Ishikawa (cell line): ENCODE measurements at regions not wholly inside any gene's neighbourhood (a gene's known extent, or its start where the extent isn't known, plus 50 kb on each side); places are given as distances from the start of the nearest gene placed in this dataset.

Experiments
- CREB1 ChIP-seq: IDR thresholded peaks from 2 replicates; pipeline ENCODE4 v1.6.1; 2012; ENCODE audit warnings: low read depth
- EP300 ChIP-seq: IDR thresholded peaks from 2 replicates; pipeline ENCODE4 v1.6.1; 2012; ENCODE audit warnings: borderline replicate concordance
- TEAD4 ChIP-seq: IDR thresholded peaks from 2 replicates; pipeline ENCODE4 v1.6.1; 2012
- USF1 ChIP-seq: IDR thresholded peaks from 2 replicates; pipeline ENCODE4 v1.6.1; 2012
- YY1 ChIP-seq: IDR thresholded peaks from 2 replicates; pipeline ENCODE4 v1.6.1; 2012; ENCODE audit warnings: low read depth
- ZBTB7A ChIP-seq: IDR thresholded peaks from 2 replicates; pipeline ENCODE4 v1.6.1; 2012; ENCODE audit warnings: low read depth
- TF ChIP-seq, protein P1 (sequence below): IDR thresholded peaks from 2 replicates; pipeline ENCODE4 v1.6.1; 2012; ENCODE audit warnings: low read depth, mild to moderate bottlenecking

DNA sequence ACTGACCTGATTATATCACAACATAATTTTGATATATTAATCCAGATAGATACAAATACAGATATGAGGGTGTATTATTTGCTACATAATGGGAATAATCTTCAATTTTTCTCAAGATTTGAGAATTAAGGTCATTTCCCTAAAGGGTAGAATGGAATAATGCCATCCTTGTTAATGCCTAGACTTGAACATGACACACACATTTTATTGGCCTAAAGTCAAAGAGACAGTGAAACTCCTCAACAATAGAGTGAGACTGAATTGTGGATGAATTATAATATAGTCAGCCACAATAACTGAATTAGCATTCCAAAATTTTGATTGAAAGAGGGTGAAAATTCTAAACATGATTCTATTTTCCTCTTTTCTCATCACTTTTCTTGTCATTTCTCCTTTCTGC lies 506.0 kb upstream of the CDH2 start:
- no peak for TF ChIP-seq ZBTB7A
- TF ChIP-seq, protein P1, sequence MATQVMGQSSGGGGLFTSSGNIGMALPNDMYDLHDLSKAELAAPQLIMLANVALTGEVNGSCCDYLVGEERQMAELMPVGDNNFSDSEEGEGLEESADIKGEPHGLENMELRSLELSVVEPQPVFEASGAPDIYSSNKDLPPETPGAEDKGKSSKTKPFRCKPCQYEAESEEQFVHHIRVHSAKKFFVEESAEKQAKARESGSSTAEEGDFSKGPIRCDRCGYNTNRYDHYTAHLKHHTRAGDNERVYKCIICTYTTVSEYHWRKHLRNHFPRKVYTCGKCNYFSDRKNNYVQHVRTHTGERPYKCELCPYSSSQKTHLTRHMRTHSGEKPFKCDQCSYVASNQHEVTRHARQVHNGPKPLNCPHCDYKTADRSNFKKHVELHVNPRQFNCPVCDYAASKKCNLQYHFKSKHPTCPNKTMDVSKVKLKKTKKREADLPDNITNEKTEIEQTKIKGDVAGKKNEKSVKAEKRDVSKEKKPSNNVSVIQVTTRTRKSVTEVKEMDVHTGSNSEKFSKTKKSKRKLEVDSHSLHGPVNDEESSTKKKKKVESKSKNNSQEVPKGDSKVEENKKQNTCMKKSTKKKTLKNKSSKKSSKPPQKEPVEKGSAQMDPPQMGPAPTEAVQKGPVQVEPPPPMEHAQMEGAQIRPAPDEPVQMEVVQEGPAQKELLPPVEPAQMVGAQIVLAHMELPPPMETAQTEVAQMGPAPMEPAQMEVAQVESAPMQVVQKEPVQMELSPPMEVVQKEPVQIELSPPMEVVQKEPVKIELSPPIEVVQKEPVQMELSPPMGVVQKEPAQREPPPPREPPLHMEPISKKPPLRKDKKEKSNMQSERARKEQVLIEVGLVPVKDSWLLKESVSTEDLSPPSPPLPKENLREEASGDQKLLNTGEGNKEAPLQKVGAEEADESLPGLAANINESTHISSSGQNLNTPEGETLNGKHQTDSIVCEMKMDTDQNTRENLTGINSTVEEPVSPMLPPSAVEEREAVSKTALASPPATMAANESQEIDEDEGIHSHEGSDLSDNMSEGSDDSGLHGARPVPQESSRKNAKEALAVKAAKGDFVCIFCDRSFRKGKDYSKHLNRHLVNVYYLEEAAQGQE: no peak
- no peak for TF ChIP-seq EP300
- TF ChIP-seq USF1: no peak
- TF ChIP-seq CREB1: no peak
- TF ChIP-seq YY1: no peak
- TF ChIP-seq TEAD4: no peak
